Vagina (tissue), 2 donors: ENCODE measurements at regions not wholly inside any gene's neighbourhood (a gene's known extent, or its start where the extent isn't known, plus 50 kb on each side); places are given as distances from the start of the nearest gene placed in this dataset.
A peak's percentile ranks its signal among the peaks of the same experiment; 100 is the strongest.
"Not testable (repeated sequence)": the region's sequence is repeated elsewhere in the genome, so short reads cannot be mapped to it uniquely, and the experiment has no call there.

Source experiments
- DNase-seq, 2 donors: peaks; one replicate each; pipeline ENCODE4 v3.0.0-alpha.2; 2017; ENCODE audit errors: extremely low spot score in 2 of 2
- H3K27ac ChIP-seq: fragments of 200-600 bp; sonication (generic); one replicate; pipeline ENCODE4 v1.5.1; 2019
- H3K27me3 ChIP-seq: fragments of 200-600 bp; sonication (generic); one replicate; pipeline ENCODE4 v1.5.1; 2019
- H3K36me3 ChIP-seq, 2 donors: fragments of 200-600 bp; sonication (generic); one replicate each; pipeline ENCODE4 v1.5.1; 2017 to 2019
- H3K4me1 ChIP-seq: fragments of 200-600 bp; sonication (generic); one replicate; pipeline ENCODE4 v1.5.1; 2019
- H3K4me3 ChIP-seq, 2 donors: fragments of 200-600 bp; sonication (generic); 1 replicate in 1 of 2; 2 replicates in 1 of 2; pipeline ENCODE4 v1.5.1; 2016 to 2019
- H3K9me3 ChIP-seq: fragments of 200-600 bp; sonication (generic); one replicate; pipeline ENCODE4 v1.5.1; 2019
- CTCF ChIP-seq, 3 experiments: fragments of 450-650 bp in 2 of 3; fragments of 200-600 bp in 1 of 3; sonication (generic) in 1 of 3; IDR thresholded peaks; one replicate each; pipeline ENCODE4 v1.5.1; 2017 to 2019; ENCODE audit warnings: antibody characterized with exemption in 3 of 3, mild to moderate bottlenecking in 2 of 3, moderate library complexity in 2 of 3
- POLR2A ChIP-seq, 2 donors: fragments of 450-650 bp; IDR thresholded peaks; one replicate each; pipeline ENCODE4 v1.6.1; 2017; ENCODE audit warnings: antibody characterized with exemption in 2 of 2, mild to moderate bottlenecking in 2 of 2, moderate library complexity in 2 of 2
- POLR2AphosphoS5 ChIP-seq, 2 donors: sonication (generic); formaldehyde crosslinking; IDR thresholded peaks; one replicate each; pipeline ENCODE4 v1.9.0; 2017; ENCODE audit warnings: antibody characterized with exemption in 2 of 2, mild to moderate bottlenecking in 2 of 2, low read depth in 1 of 2; ENCODE audit not compliant: insufficient read depth in 1 of 2
- intact Hi-C: fragments of 100-400 bp; cut with DNase I; formaldehyde crosslinking; loops from one replicate; pipeline ENCODE4 v1.15.1; 2023

GRCh38 chr17:56718515-56718914 is 115.2 kb downstream of the C17orf67 start:
- intact Hi-C loops: loop anchor here (5.0 kb wide), 1 partner anchor 121 kb away; no protein-coding TSS in a partner anchor
- no peak overlapping the region for H3K27ac ChIP-seq
- H3K27me3 ChIP-seq: no peaks in the 10 kb centered on the region
- no peak for TF ChIP-seq POLR2AphosphoS5 (IDR thresholded peaks at IDR 0.05; ENCODE audit: insufficient read depth in 1 of 2, low read depth in 1 of 2)
- no peak for TF ChIP-seq CTCF (IDR thresholded peaks at IDR 0.05)
- TF ChIP-seq POLR2A (IDR thresholded peaks at IDR 0.05): no peak
- H3K4me3 ChIP-seq: no peak overlapping the region
- DNase-seq: no peak
- H3K9me3 ChIP-seq: no peaks in the 10 kb centered on the region
- no peaks in the 10 kb centered on the region for H3K4me1 ChIP-seq
- no peaks in the 10 kb centered on the region for H3K36me3 ChIP-seq

GRCh38 chr17:56723421-56723820 is 110.3 kb downstream of the C17orf67 start:
- H3K27me3 ChIP-seq: no peaks in the 10 kb centered on the region
- H3K4me3 ChIP-seq: no peak overlapping the region
- no peaks in the 10 kb centered on the region for H3K36me3 ChIP-seq
- H3K9me3 ChIP-seq: no peaks in the 10 kb centered on the region
- H3K4me1 ChIP-seq: no peaks in the 10 kb centered on the region
- no peak for DNase-seq
- intact Hi-C loops: no loop called here
- H3K27ac ChIP-seq: no peak overlapping the region
- no peak for TF ChIP-seq CTCF (IDR thresholded peaks at IDR 0.05)
- no peak for TF ChIP-seq POLR2A (IDR thresholded peaks at IDR 0.05)
- TF ChIP-seq POLR2AphosphoS5 (IDR thresholded peaks at IDR 0.05; ENCODE audit: insufficient read depth in 1 of 2, low read depth in 1 of 2): no peak

- Histone ChIP-seq H3K4me3 (no peak overlapping the region), H3K27ac (no peak overlapping the region), H3K27me3 (no peaks in the 10 kb centered on the region), H3K9me3 (no peaks in the 10 kb centered on the region), H3K4me1 (no peaks in the 10 kb centered on the region), H3K36me3 (no peaks in the 10 kb centered on the region)
- no peak for DNase-seq
- no peak for TF ChIP-seq CTCF (IDR thresholded peaks at IDR 0.05)
- TF ChIP-seq POLR2AphosphoS5 (IDR thresholded peaks at IDR 0.05; ENCODE audit: insufficient read depth in 1 of 2, low read depth in 1 of 2): no peak
- no peak for TF ChIP-seq POLR2A (IDR thresholded peaks at IDR 0.05)
- intact Hi-C loops: no loop called here
Measured at GRCh38 chr17:56724664-56725063, 109.1 kb downstream of the C17orf67 start.

GRCh38 chr17:56725144-56725543 is 108.6 kb downstream of the C17orf67 start:
- Histone ChIP-seq H3K27ac (peak overlapping the region; percentile 1), H3K4me3 (no peak overlapping the region), H3K36me3 (no peaks in the 10 kb centered on the region), H3K9me3 (no peaks in the 10 kb centered on the region), H3K27me3 (no peaks in the 10 kb centered on the region), H3K4me1 (no peaks in the 10 kb centered on the region)
- no peak for TF ChIP-seq POLR2A (IDR thresholded peaks at IDR 0.05)
- TF ChIP-seq CTCF (IDR thresholded peaks at IDR 0.05): no peak
- DNase-seq: no peak
- intact Hi-C loops: no loop called here

- no peaks in the 10 kb centered on the region for H3K4me1 ChIP-seq
- no peak for DNase-seq
- H3K27me3 ChIP-seq: no peaks in the 10 kb centered on the region
- no peak overlapping the region for H3K27ac ChIP-seq
- no peaks in the 10 kb centered on the region for H3K36me3 ChIP-seq
- TF ChIP-seq POLR2AphosphoS5 (IDR thresholded peaks at IDR 0.05; ENCODE audit: insufficient read depth in 1 of 2, low read depth in 1 of 2): no peak
- TF ChIP-seq POLR2A (IDR thresholded peaks at IDR 0.05): no peak
- TF ChIP-seq CTCF (IDR thresholded peaks at IDR 0.05): no peak
- intact Hi-C loops: no loop called here
- H3K4me3 ChIP-seq: no peak overlapping the region
- no peaks in the 10 kb centered on the region for H3K9me3 ChIP-seq
Measured at GRCh38 chr17:56727876-56728617, 105.7 kb downstream of the C17orf67 start.

- H3K9me3 ChIP-seq, DNase-seq, H3K4me3 ChIP-seq, H3K36me3 ChIP-seq, H3K27ac ChIP-seq, intact Hi-C loops, H3K27me3 ChIP-seq, H3K4me1 ChIP-seq: not testable (repeated sequence)
Measured at GRCh38 chr17:56731096-56731495, 102.6 kb downstream of the C17orf67 start.
